ENCODE measurements at regions not wholly inside any gene's neighbourhood (a gene's known extent, or its start where the extent isn't known, plus 50 kb on each side); places are given as distances from the start of the nearest gene placed in this dataset.

- Histone ChIP-seq H4K20me1 (ENCODE audit: insufficient read depth, low read length) (no peaks in the 10 kb centered on the region), H3K36me3 (ENCODE audit: insufficient read depth, low read length) (no peaks in the 10 kb centered on the region), H3K27ac (ENCODE audit: low read depth, low read length, poor library complexity, severe bottlenecking) (no peak overlapping the region), H3K4me3 (ENCODE audit: low read depth, low read length, poor library complexity, severe bottlenecking) (no peak overlapping the region), H3K79me2 (ENCODE audit: insufficient read depth, low read depth, low read length) (no peaks in the 10 kb centered on the region), H3K9me3 (ENCODE audit: low read length) (no peaks in the 10 kb centered on the region), H3K9me2 (ENCODE audit: insufficient read depth, low read length) (no peaks in the 10 kb centered on the region), H3K4me1 (ENCODE audit: insufficient read depth, low read length, poor library complexity, severe bottlenecking) (no peaks in the 10 kb centered on the region), H2AFZ (ENCODE audit: low read length) (no peak overlapping the region), H3K4me2 (ENCODE audit: low read length) (no peak overlapping the region)
- no peak for TF ChIP-seq CTCF (conservative IDR thresholded peaks at IDR 0.05; ENCODE audit: low read length)
- TF ChIP-seq EZH2phosphoT487 (IDR thresholded peaks at IDR 0.05; ENCODE audit: borderline replicate concordance, low read depth, low read length) = no peak
- intact Hi-C loops (cut with micrococcal nuclease; ENCODE audit: unreplicated experiment) = no loop called here
- DNase-seq (ENCODE audit: low spot score) = no peak
- BruUV-seq (replicated peaks) = no TSS peak
- CTCF ChIA-PET (ENCODE audit: unreplicated experiment) = no interaction called here
- POLR2A ChIA-PET = no interaction called here
Observed at GRCh38 chr1:106700211-106700610, 356.3 kb upstream of the PRMT6 start.

- intact Hi-C loops (cut with micrococcal nuclease; ENCODE audit: unreplicated experiment) = no loop called here
- no TSS peak for BruUV-seq (replicated peaks)
- Histone ChIP-seq H3K79me2 (ENCODE audit: insufficient read depth, low read depth, low read length) (no peaks in the 10 kb centered on the region), H3K9me3 (ENCODE audit: low read length) (no peaks in the 10 kb centered on the region), H3K36me3 (ENCODE audit: insufficient read depth, low read length) (no peaks in the 10 kb centered on the region), H3K4me1 (ENCODE audit: insufficient read depth, low read length, poor library complexity, severe bottlenecking) (no peaks in the 10 kb centered on the region), H3K4me3 (ENCODE audit: low read depth, low read length, poor library complexity, severe bottlenecking) (no peak overlapping the region), H2AFZ (ENCODE audit: low read length) (no peak overlapping the region), H3K9me2 (ENCODE audit: insufficient read depth, low read length) (no peaks in the 10 kb centered on the region), H4K20me1 (ENCODE audit: insufficient read depth, low read length) (no peaks in the 10 kb centered on the region), H3K4me2 (ENCODE audit: low read length) (no peak overlapping the region), H3K27ac (ENCODE audit: low read depth, low read length, poor library complexity, severe bottlenecking) (no peak overlapping the region)
- ChIA-PET POLR2A (interaction anchor here (0.6 kb wide), 1 partner anchor 326 kb away, joined by 3 read pairs; no protein-coding TSS in a partner anchor), CTCF (ENCODE audit: unreplicated experiment) (no interaction called here)
- TF ChIP-seq EZH2phosphoT487 (IDR thresholded peaks at IDR 0.05; ENCODE audit: borderline replicate concordance, low read depth, low read length) (no peak), CTCF (conservative IDR thresholded peaks at IDR 0.05; ENCODE audit: low read length) (no peak)
- DNase-seq (ENCODE audit: low spot score) = no peak
Observed at GRCh38 chr1:106705971-106706370, 350.5 kb upstream of the PRMT6 start.

GRCh38 chr1:106717591-106717990 lies 338.9 kb upstream of the PRMT6 start:
- intact Hi-C loops (cut with micrococcal nuclease; ENCODE audit: unreplicated experiment) = no loop called here
- H3K4me2 ChIP-seq (ENCODE audit: low read length) = no peak overlapping the region
- H3K4me3 ChIP-seq (ENCODE audit: low read depth, low read length, poor library complexity, severe bottlenecking) = no peak overlapping the region
- CTCF ChIA-PET (ENCODE audit: unreplicated experiment) = no interaction called here
- no peak for DNase-seq (ENCODE audit: low spot score)
- no peaks in the 10 kb centered on the region for H3K9me2 ChIP-seq (ENCODE audit: insufficient read depth, low read length)
- H4K20me1 ChIP-seq (ENCODE audit: insufficient read depth, low read length) = no peaks in the 10 kb centered on the region
- TF ChIP-seq CTCF (conservative IDR thresholded peaks at IDR 0.05; ENCODE audit: low read length) = no peak
- no peak for TF ChIP-seq EZH2phosphoT487 (IDR thresholded peaks at IDR 0.05; ENCODE audit: borderline replicate concordance, low read depth, low read length)
- H3K27ac ChIP-seq (ENCODE audit: low read depth, low read length, poor library complexity, severe bottlenecking) = no peak overlapping the region
- no peaks in the 10 kb centered on the region for H3K4me1 ChIP-seq (ENCODE audit: insufficient read depth, low read length, poor library complexity, severe bottlenecking)
- H2AFZ ChIP-seq (ENCODE audit: low read length) = no peak overlapping the region
- BruUV-seq (replicated peaks) = no TSS peak
- H3K9me3 ChIP-seq (ENCODE audit: low read length) = no peaks in the 10 kb centered on the region
- no peaks in the 10 kb centered on the region for H3K36me3 ChIP-seq (ENCODE audit: insufficient read depth, low read length)
- POLR2A ChIA-PET = no interaction called here
- H3K79me2 ChIP-seq (ENCODE audit: insufficient read depth, low read depth, low read length) = no peaks in the 10 kb centered on the region

Measured in OCI-LY7 (cell line).